ENCODE measurements at regions not wholly inside any gene's neighbourhood (a gene's known extent, or its start where the extent isn't known, plus 50 kb on each side); places are given as distances from the start of the nearest gene placed in this dataset.

GRCh38 chr16:63816276-63816675 is 1305.6 kb downstream of the CDH11 start:
- TF ChIP-seq POLR2A (IDR thresholded peaks at IDR 0.05): no peak
- no peak for TF ChIP-seq CTCF (IDR thresholded peaks at IDR 0.05)
- H3K4me1 ChIP-seq: no peaks in the 10 kb centered on the region
- intact Hi-C loops (cut with DNase I; ENCODE audit: low total_unique reads): no loop called here

GRCh38 chr16:63813862-63814261 is 1308.0 kb downstream of the CDH11 start:
- Histone ChIP-seq H3K36me3 (ENCODE audit: low read depth, missing control alignments) (no peaks in the 10 kb centered on the region), H3K27me3 (no peaks in the 10 kb centered on the region), H3K27ac (no peak overlapping the region), H3K4me1 (no peaks in the 10 kb centered on the region), H3K4me3 (no peak overlapping the region), H3K9me3 (no peaks in the 10 kb centered on the region)
- DNase-seq: no peak
- intact Hi-C loops (cut with DNase I; ENCODE audit: low total_unique reads): no loop called here
- no peak for TF ChIP-seq CTCF (IDR thresholded peaks at IDR 0.05)
- no peak for TF ChIP-seq POLR2A (IDR thresholded peaks at IDR 0.05)

More at GRCh38 chr16:63816276-63816675, 1305.6 kb downstream of the CDH11 start:
- H3K4me3 ChIP-seq: no peak overlapping the region
- DNase-seq: no peak
- no peaks in the 10 kb centered on the region for H3K9me3 ChIP-seq
- no peaks in the 10 kb centered on the region for H3K27me3 ChIP-seq
- no peak overlapping the region for H3K27ac ChIP-seq
- no peaks in the 10 kb centered on the region for H3K36me3 ChIP-seq (ENCODE audit: low read depth, missing control alignments)
- 32 to 38% methylated on average over 3 of the region's 3 CpGs for WGBS, 2 donors

GRCh38 chr16:63808730-63809129 is 1313.1 kb downstream of the CDH11 start:
- no peaks in the 10 kb centered on the region for H3K9me3 ChIP-seq
- no peak overlapping the region for H3K27ac ChIP-seq
- 82 to 97% methylated on average over 1 of the region's 1 CpG for WGBS, 2 donors
- no peak overlapping the region for H3K4me3 ChIP-seq
- H3K36me3 ChIP-seq (ENCODE audit: low read depth, missing control alignments): no peaks in the 10 kb centered on the region
- no peaks in the 10 kb centered on the region for H3K27me3 ChIP-seq
- H3K4me1 ChIP-seq: no peaks in the 10 kb centered on the region
- TF ChIP-seq CTCF (IDR thresholded peaks at IDR 0.05) (no peak), POLR2A (IDR thresholded peaks at IDR 0.05) (no peak)
- no peak for DNase-seq
- intact Hi-C loops (cut with DNase I; ENCODE audit: low total_unique reads): no loop called here

- Histone ChIP-seq H3K36me3 (ENCODE audit: low read depth, missing control alignments) (no peaks in the 10 kb centered on the region), H3K4me3 (no peak overlapping the region), H3K27ac (no peak overlapping the region), H3K4me1 (no peaks in the 10 kb centered on the region), H3K27me3 (no peaks in the 10 kb centered on the region), H3K9me3 (no peaks in the 10 kb centered on the region)
- no peak for DNase-seq
- 84 to 92% methylated on average over 3 of the region's 3 CpGs for WGBS, 2 donors
- intact Hi-C loops (cut with DNase I; ENCODE audit: low total_unique reads): no loop called here
- no peak for TF ChIP-seq POLR2A (IDR thresholded peaks at IDR 0.05)
Observed at GRCh38 chr16:63806794-63807506, 1314.9 kb downstream of the CDH11 start.

GRCh38 chr16:63804126-63804525 is 1317.7 kb downstream of the CDH11 start:
- intact Hi-C loops (cut with DNase I; ENCODE audit: low total_unique reads): no loop called here
- no peaks in the 10 kb centered on the region for H3K9me3 ChIP-seq
- H3K27me3 ChIP-seq: no peaks in the 10 kb centered on the region
- TF ChIP-seq POLR2A (IDR thresholded peaks at IDR 0.05) (no peak), CTCF (IDR thresholded peaks at IDR 0.05) (no peak)
- H3K4me3 ChIP-seq: no peak overlapping the region
- no peak for DNase-seq
- no peak overlapping the region for H3K27ac ChIP-seq
- H3K36me3 ChIP-seq (ENCODE audit: low read depth, missing control alignments): no peaks in the 10 kb centered on the region
- 87 to 88% methylated on average over 2 of the region's 2 CpGs for WGBS, 2 donors
- no peaks in the 10 kb centered on the region for H3K4me1 ChIP-seq

Measured in testis (tissue), 2 donors.